D721Med (cell line): ENCODE measurements at regions not wholly inside any gene's neighbourhood (a gene's known extent, or its start where the extent isn't known, plus 50 kb on each side); places are given as distances from the start of the nearest gene placed in this dataset.

Experiments used
- DNase-seq: peaks from one replicate; pipeline ENCODE4 v3.0.0; 2011; ENCODE audit warnings: low spot score; ENCODE audit not compliant: insufficient read length
- FAIRE-seq: peaks from 2 replicates; lab custom pipeline; 2011; peaks lifted over from hg19 to GRCh38; lab: Jason Lieb, UNC
- TF ChIP-seq, protein P1 (sequence below): IDR thresholded peaks from 2 replicates; pipeline ENCODE4 v1.5.1; 2012; ENCODE audit warnings: mild to moderate bottlenecking, control low read depth; ENCODE audit not compliant: insufficient read depth; ENCODE audit errors: missing control alignments

DNA sequence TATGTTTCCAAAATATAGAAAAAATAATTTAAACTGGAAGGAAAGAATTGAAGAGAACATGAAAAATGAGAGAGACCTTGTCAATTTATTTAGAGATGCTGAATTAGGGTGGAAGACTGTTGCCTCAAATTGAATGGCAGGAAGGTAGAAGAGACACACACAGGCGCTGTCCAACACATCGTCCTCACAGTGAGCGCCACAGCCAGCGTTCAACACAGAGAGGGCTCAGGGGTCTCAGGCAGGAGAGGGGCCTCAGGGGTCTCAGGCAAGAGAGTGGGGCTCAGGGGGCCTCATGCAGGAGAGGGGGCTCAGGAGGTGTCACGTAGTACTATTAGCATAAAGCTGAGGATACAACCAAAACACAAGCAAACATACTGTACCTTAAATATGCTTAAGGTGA lies 65.7 kb downstream of the TMEM18 start:
- no peak for DNase-seq
- no peak for FAIRE-seq
- TF ChIP-seq, protein P1, sequence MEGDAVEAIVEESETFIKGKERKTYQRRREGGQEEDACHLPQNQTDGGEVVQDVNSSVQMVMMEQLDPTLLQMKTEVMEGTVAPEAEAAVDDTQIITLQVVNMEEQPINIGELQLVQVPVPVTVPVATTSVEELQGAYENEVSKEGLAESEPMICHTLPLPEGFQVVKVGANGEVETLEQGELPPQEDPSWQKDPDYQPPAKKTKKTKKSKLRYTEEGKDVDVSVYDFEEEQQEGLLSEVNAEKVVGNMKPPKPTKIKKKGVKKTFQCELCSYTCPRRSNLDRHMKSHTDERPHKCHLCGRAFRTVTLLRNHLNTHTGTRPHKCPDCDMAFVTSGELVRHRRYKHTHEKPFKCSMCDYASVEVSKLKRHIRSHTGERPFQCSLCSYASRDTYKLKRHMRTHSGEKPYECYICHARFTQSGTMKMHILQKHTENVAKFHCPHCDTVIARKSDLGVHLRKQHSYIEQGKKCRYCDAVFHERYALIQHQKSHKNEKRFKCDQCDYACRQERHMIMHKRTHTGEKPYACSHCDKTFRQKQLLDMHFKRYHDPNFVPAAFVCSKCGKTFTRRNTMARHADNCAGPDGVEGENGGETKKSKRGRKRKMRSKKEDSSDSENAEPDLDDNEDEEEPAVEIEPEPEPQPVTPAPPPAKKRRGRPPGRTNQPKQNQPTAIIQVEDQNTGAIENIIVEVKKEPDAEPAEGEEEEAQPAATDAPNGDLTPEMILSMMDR: no peak

DNA sequence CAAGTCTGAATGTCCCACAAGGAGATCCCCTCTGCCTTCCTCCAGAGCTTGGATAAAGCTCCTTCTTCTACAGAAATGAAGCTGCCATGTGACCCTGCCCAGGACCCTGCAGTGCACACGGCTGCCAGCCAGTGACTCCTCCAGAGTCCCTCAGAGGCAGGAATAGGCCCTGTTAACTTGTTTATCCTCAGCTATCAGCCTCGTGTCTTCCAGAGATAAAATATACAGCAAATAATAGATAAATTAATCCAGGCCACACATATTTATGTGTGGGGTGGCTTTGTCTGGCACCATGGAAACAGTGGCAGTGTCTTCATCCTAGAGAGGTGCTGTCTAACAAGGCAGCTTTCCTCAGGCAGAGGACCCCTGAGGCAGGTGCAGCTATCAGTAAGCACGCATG lies 66.7 kb downstream of the TMEM18 start:
- FAIRE-seq: no peak
- TF ChIP-seq, protein P1: no peak
- no peak for DNase-seq

DNA sequence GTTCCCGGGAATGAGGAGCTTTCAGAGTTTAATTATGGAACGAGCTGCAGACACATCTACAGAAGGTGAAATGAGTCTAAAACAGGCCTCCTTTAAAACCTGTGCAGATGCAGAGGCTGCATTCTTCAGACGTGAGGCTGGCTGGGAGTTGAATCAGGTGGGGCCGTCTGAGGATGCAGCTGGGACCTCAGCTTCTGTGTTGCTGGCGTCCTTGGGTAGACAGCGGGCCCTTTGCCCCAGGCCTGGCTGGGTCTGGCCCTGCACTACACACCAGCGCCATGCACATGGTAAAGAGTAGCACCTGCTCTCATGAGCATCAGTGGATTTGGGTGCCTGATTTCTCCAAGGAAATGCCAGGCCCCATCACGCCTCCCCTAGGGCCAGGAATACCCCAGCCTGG lies 67.3 kb downstream of the TMEM18 start:
- DNase-seq (no peak), FAIRE-seq (no peak)
- TF ChIP-seq, protein P1: no peak

DNA sequence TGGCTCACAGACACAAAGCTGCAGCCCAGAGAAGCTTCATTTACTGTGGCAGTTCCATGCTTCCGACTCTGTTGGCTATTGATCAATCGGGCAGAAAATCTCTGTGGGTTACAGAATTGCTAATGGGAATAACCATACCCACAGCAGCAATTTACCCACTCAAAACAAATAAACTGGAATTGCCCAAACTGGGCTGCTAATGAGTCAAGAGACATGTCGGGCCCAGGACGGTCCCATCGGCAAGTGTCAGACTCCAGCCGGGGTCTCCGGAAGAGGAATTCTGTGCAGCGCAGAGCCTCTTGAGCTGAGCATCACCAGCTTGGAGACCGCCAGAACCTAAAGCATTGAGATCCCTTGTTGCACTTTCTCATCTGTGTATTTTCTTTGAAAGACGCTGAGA lies 67.8 kb downstream of the TMEM18 start:
- TF ChIP-seq, protein P1: no peak
- no peak for FAIRE-seq
- no peak for DNase-seq

DNA sequence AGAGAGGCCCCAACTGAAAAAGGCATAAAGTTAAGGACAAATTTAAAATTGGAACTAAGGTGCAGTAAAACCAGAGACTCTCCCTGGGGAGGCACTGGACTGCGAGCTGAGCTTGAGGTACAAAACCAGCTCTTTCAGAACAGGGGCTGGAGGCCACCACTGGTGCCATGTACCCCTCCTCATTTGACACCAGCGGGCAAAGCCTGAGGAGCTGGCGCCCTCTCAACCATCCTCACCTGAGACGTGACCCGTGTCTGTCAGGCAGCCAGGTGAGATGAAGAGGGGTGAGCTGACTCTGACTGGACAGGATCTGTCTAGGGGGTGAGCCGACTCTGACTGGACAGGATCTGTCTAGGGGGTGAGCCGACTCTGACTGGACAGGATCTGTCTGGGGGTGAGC lies 68.5 kb downstream of the TMEM18 start:
- DNase-seq (no peak), FAIRE-seq (no peak)
- TF ChIP-seq, protein P1: no peak

DNA sequence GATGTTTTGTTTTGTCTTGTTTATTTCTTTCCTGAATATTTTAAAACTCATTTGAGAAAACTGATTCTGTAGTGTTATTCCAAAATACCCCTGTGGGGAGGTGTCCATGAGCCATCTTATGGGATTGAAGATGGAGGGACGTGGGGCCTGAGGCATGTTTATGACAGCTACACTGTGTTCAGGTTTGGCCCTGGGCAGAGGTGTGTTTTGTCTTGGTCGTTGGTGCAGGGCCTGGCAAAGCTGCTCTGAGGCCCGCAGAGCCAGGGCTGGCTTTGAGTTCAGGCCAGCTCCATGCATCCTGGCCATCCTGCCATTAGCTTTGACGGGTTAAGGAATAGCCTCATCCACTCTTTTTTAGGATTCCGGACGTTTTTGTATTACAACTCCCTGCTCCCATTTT lies 68.9 kb downstream of the TMEM18 start:
- TF ChIP-seq, protein P1: no peak
- no peak for FAIRE-seq
- DNase-seq: no peak

DNA sequence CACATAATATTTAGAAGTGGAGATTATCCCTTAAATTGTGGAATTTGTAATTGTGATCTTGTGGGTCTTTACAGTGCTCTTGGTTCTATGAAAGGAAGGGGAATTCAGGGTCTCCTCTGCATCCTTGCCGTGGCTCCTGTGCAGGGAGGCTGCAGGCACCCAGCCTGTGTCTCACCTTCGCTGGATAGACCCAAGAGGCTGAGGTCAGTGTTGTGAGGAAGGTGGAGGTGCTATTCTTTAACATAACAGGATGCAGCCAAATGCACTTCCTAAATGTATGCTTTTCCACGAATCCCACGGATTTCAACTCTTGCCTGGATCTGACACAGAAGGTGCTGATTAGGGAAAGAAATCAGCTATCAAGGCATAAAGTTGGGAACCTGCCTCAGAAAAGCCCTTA lies 69.5 kb downstream of the TMEM18 start:
- no peak for FAIRE-seq
- TF ChIP-seq, protein P1: no peak
- DNase-seq: no peak
